Neural cell (in vitro differentiated cells): ENCODE measurements at regions not wholly inside any gene's neighbourhood (a gene's known extent, or its start where the extent isn't known, plus 50 kb on each side); places are given as distances from the start of the nearest gene placed in this dataset.

Experiments used
- CTCF ChIP-seq: fragments of 450-650 bp; IDR thresholded peaks from 2 replicates; pipeline ENCODE4 v1.5.1; 2014; ENCODE audit warnings: antibody characterized with exemption, mild to moderate bottlenecking, moderate library complexity; ENCODE audit not compliant: poor library complexity, severe bottlenecking
- EP300 ChIP-seq: fragments of 450-650 bp; conservative IDR thresholded peaks from 2 replicates; pipeline ENCODE4 v1.6.1; 2014; ENCODE audit warnings: antibody characterized with exemption, mild to moderate bottlenecking, moderate library complexity; ENCODE audit not compliant: poor library complexity, severe bottlenecking

DNA sequence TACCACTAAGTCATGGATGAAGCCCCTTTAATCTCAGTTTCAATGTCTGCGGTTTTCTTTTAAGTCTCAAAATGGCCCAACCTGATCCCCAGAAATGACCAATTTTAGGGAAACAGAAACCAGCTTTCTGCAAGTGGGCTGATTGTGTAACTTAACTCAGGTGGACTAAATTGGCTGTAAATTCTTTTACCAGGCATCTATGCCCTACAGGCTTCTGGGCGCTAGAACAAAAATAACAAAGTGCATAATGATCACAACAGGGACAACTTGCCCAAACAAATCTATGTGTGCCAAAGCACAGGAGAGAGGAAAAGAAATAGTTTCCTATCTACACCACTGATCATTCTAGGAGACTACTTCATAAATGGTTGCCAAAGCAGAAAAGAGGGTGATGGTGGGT lies 112.3 kb upstream of the SETBP1 start:
- no peak for TF ChIP-seq CTCF
- no peak for TF ChIP-seq EP300
